ENCODE measurements at regions not wholly inside any gene's neighbourhood (a gene's known extent, or its start where the extent isn't known, plus 50 kb on each side); places are given as distances from the start of the nearest gene placed in this dataset.

DNA sequence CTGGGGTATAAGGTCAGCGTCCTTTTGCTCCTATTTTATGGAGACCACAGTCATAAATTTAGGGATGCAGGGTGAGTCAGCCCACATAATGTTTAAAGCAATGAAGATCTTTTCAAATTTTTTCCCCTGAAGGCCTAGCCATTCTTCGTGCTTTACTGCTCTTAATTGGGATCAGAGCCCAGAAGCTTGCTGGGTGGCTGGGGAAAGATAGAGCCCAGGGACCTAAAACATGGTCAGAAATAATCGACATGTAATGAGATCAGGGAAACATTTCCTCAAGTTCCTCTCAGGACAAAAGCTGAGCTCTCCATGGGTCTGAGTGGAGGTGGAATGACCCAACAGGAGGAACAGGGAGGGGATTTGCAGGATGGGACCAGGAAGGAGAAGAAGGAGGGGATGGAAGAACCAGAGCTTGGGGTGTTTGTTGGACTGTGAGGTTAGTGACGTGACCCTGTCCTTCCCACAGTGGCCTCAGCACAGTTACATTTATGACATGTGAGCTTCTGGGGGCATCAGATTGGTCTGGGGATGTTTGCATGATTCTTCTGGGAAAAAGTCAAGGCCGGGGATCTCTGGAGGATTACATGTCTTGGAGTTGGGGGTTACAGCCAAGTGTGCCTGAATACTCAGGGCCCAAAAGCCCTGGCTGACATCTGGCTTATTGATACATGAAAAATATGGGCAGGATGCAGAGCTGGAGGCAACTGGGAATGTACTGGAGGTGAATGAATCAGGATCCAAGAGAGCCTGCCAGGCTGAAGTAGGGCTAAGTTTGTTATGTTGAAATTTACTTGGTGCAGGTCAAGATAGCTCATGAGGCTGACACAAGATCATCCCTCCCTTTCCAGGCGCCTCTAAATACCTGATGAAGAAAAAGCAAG is 477.9 kb downstream of the RPS24 start:
- no peak overlapping the region for H2AFZ ChIP-seq (ENCODE audit: low read depth)
- no peaks in the 10 kb centered on the region for H3K9me3 ChIP-seq
- H3K36me3 ChIP-seq (replicated peaks in 1 of 2; ENCODE audit: control insufficient read depth in 1 of 2, insufficient read depth in 2 of 2, low read length in 1 of 2) = no peaks in the 10 kb centered on the region
- peak overlapping the region in 1 of 2 experiments; percentile 58; a peak in 2 of 4 replicates for H3K27ac ChIP-seq (ENCODE audit: low read depth in 2 of 2, low read length in 1 of 2)
- no peak overlapping the region for H3K4me2 ChIP-seq
- no peak for TF ChIP-seq RXRA (IDR thresholded peaks at IDR 0.05; ENCODE audit: borderline replicate concordance, low read depth)
- no peak for TF ChIP-seq GABPA (IDR thresholded peaks at IDR 0.05; ENCODE audit: low read depth)
- TF ChIP-seq ELF1 (IDR thresholded peaks at IDR 0.05) = no peak
- TF ChIP-seq SIN3A (IDR thresholded peaks at IDR 0.05; ENCODE audit: borderline replicate concordance, low read depth, low read length) = no peak
- TF ChIP-seq SMC3 (IDR thresholded peaks at IDR 0.05; ENCODE audit: low read depth, low read length) = no peak
- TF ChIP-seq MXI1 (IDR thresholded peaks at IDR 0.05; ENCODE audit: low read depth, low read length) = no peak
- no peak for TF ChIP-seq RCOR1 (IDR thresholded peaks at IDR 0.05; ENCODE audit: low read length)
- POLR2A ChIA-PET = no interaction called here
- no peak for DNase-seq
- no peaks in the 10 kb centered on the region for H4K20me1 ChIP-seq (ENCODE audit: insufficient read depth)
- H3K9ac ChIP-seq = no peak overlapping the region
- H3K4me3 ChIP-seq (ENCODE audit: low read depth in 2 of 2, low read length in 1 of 2) = no peak overlapping the region
- H3K27me3 ChIP-seq (ENCODE audit: insufficient read depth) = no peaks in the 10 kb centered on the region
- H3K4me1 ChIP-seq (ENCODE audit: control insufficient read depth in 1 of 2, insufficient read depth in 2 of 2, low read depth in 1 of 2, low read length in 1 of 2) = peaks cover 0 to 56% of the 10 kb centered on the region in 2 experiments; a peak in 2 of 4 replicates
- no peaks in the 10 kb centered on the region for H3F3A ChIP-seq (replicated peaks; ENCODE audit: insufficient read depth)
- CTCF ChIA-PET = interaction anchor here (1.0 to 1.6 kb wide), 4 partner anchors 34 to 686 kb away, joined by 3 to 6 read pairs (median 3); no protein-coding TSS in a partner anchor
- H3K79me2 ChIP-seq (ENCODE audit: insufficient read depth) = no peaks in the 10 kb centered on the region
- no peaks in the 10 kb centered on the region for H3K9me2 ChIP-seq
- WGBS (ENCODE audit: low lambda C conversion rate) = 67% methylated on average over 6 of the region's 6 CpGs

DNA sequence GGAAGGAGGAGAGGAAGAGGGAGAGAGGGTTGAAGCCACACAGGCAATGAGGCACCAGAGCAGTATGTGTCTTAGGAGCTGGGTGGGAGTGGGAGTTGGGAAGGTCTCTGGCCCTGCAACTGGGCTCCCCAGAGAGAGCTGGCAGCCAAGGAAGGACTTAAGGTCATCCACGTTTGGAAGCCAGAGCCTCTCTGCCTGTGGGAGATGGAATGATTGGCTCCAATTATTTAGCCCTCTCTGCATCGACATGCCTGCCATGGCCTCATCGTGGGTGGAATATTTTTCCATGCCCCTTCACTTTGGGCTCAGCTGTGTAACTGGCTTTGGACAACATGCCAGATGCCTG is 478.5 kb downstream of the RPS24 start:
- Histone ChIP-seq H3K79me2 (ENCODE audit: insufficient read depth) (no peaks in the 10 kb centered on the region), H3K4me1 (ENCODE audit: control insufficient read depth in 1 of 2, insufficient read depth in 2 of 2, low read depth in 1 of 2, low read length in 1 of 2) (peaks cover 0 to 61% of the 10 kb centered on the region in 2 experiments; a peak in 2 of 4 replicates), H4K20me1 (ENCODE audit: insufficient read depth) (no peaks in the 10 kb centered on the region), H3K27ac (ENCODE audit: low read depth in 2 of 2, low read length in 1 of 2) (no peak overlapping the region; a peak in 1 of 4 replicates), H3K4me3 (ENCODE audit: low read depth in 2 of 2, low read length in 1 of 2) (no peak overlapping the region), H3K27me3 (ENCODE audit: insufficient read depth) (no peaks in the 10 kb centered on the region), H2AFZ (ENCODE audit: low read depth) (no peak overlapping the region), H3K9ac (no peak overlapping the region), H3K36me3 (replicated peaks in 1 of 2; ENCODE audit: control insufficient read depth in 1 of 2, insufficient read depth in 2 of 2, low read length in 1 of 2) (no peaks in the 10 kb centered on the region), H3F3A (replicated peaks; ENCODE audit: insufficient read depth) (no peaks in the 10 kb centered on the region), H3K4me2 (no peak overlapping the region), H3K9me3 (no peaks in the 10 kb centered on the region), H3K9me2 (no peaks in the 10 kb centered on the region)
- CTCF ChIA-PET = interaction anchor here (0.8 to 1.6 kb wide), 5 partner anchors 35 to 685 kb away, joined by 3 to 6 read pairs (median 3); no protein-coding TSS in a partner anchor
- POLR2A ChIA-PET = no interaction called here
- TF ChIP-seq YY1 (IDR thresholded peaks at IDR 0.05; ENCODE audit: low read depth) = no peak
- no peak for TF ChIP-seq SIN3A (IDR thresholded peaks at IDR 0.05; ENCODE audit: borderline replicate concordance, low read depth, low read length)
- no peak for TF ChIP-seq RFX5 (IDR thresholded peaks at IDR 0.05; ENCODE audit: low read length)
- no peak for TF ChIP-seq MXI1 (IDR thresholded peaks at IDR 0.05; ENCODE audit: low read depth, low read length)
- TF ChIP-seq RXRA (IDR thresholded peaks at IDR 0.05; ENCODE audit: borderline replicate concordance, low read depth) = no peak
- no peak for TF ChIP-seq SMC3 (IDR thresholded peaks at IDR 0.05; ENCODE audit: low read depth, low read length)
- TF ChIP-seq FOXJ3 (CRISPR knock-in tag; IDR thresholded peaks at IDR 0.05) = no peak
- TF ChIP-seq, protein P1, sequence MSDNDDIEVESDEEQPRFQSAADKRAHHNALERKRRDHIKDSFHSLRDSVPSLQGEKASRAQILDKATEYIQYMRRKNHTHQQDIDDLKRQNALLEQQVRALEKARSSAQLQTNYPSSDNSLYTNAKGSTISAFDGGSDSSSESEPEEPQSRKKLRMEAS (IDR thresholded peaks at IDR 0.05; ENCODE audit: low read depth) = no peak
- TF ChIP-seq FOSL2 (IDR thresholded peaks at IDR 0.05; ENCODE audit: borderline replicate concordance, low read depth) = no peak
- TF ChIP-seq, protein P2, sequence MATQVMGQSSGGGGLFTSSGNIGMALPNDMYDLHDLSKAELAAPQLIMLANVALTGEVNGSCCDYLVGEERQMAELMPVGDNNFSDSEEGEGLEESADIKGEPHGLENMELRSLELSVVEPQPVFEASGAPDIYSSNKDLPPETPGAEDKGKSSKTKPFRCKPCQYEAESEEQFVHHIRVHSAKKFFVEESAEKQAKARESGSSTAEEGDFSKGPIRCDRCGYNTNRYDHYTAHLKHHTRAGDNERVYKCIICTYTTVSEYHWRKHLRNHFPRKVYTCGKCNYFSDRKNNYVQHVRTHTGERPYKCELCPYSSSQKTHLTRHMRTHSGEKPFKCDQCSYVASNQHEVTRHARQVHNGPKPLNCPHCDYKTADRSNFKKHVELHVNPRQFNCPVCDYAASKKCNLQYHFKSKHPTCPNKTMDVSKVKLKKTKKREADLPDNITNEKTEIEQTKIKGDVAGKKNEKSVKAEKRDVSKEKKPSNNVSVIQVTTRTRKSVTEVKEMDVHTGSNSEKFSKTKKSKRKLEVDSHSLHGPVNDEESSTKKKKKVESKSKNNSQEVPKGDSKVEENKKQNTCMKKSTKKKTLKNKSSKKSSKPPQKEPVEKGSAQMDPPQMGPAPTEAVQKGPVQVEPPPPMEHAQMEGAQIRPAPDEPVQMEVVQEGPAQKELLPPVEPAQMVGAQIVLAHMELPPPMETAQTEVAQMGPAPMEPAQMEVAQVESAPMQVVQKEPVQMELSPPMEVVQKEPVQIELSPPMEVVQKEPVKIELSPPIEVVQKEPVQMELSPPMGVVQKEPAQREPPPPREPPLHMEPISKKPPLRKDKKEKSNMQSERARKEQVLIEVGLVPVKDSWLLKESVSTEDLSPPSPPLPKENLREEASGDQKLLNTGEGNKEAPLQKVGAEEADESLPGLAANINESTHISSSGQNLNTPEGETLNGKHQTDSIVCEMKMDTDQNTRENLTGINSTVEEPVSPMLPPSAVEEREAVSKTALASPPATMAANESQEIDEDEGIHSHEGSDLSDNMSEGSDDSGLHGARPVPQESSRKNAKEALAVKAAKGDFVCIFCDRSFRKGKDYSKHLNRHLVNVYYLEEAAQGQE (IDR thresholded peaks at IDR 0.05; ENCODE audit: low read depth, low read length) = no peak
- no peak for TF ChIP-seq FOXM1 (IDR thresholded peaks at IDR 0.05; ENCODE audit: low read depth)
- TF ChIP-seq RAD21 (IDR thresholded peaks at IDR 0.05; ENCODE audit: low read length) = no peak
- TF ChIP-seq, protein P3, sequence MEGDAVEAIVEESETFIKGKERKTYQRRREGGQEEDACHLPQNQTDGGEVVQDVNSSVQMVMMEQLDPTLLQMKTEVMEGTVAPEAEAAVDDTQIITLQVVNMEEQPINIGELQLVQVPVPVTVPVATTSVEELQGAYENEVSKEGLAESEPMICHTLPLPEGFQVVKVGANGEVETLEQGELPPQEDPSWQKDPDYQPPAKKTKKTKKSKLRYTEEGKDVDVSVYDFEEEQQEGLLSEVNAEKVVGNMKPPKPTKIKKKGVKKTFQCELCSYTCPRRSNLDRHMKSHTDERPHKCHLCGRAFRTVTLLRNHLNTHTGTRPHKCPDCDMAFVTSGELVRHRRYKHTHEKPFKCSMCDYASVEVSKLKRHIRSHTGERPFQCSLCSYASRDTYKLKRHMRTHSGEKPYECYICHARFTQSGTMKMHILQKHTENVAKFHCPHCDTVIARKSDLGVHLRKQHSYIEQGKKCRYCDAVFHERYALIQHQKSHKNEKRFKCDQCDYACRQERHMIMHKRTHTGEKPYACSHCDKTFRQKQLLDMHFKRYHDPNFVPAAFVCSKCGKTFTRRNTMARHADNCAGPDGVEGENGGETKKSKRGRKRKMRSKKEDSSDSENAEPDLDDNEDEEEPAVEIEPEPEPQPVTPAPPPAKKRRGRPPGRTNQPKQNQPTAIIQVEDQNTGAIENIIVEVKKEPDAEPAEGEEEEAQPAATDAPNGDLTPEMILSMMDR (IDR thresholded peaks at IDR 0.05) = no peak
- TF ChIP-seq NFIC (IDR thresholded peaks at IDR 0.05; ENCODE audit: borderline replicate concordance) = no peak
- TF ChIP-seq CHD2 (IDR thresholded peaks at IDR 0.05; ENCODE audit: low read length, partially characterized antibody) = no peak
- TF ChIP-seq, protein P4, sequence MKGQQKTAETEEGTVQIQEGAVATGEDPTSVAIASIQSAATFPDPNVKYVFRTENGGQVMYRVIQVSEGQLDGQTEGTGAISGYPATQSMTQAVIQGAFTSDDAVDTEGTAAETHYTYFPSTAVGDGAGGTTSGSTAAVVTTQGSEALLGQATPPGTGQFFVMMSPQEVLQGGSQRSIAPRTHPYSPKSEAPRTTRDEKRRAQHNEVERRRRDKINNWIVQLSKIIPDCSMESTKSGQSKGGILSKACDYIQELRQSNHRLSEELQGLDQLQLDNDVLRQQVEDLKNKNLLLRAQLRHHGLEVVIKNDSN (IDR thresholded peaks at IDR 0.05; ENCODE audit: borderline replicate concordance, low read depth) = no peak
- TF ChIP-seq ELF1 (IDR thresholded peaks at IDR 0.05) = no peak
- TF ChIP-seq TCF12 (IDR thresholded peaks at IDR 0.05) = no peak
- no peak for TF ChIP-seq TAF1 (IDR thresholded peaks at IDR 0.05; ENCODE audit: borderline replicate concordance, low read depth, low read length)
- no peak for DNase-seq
- WGBS (ENCODE audit: low lambda C conversion rate) = 76% methylated on average over 3 of the region's 3 CpGs
